ENCODE measurements at regions not wholly inside any gene's neighbourhood (a gene's known extent, or its start where the extent isn't known, plus 50 kb on each side); places are given as distances from the start of the nearest gene placed in this dataset.
A peak's percentile ranks its signal among the peaks of the same experiment; 100 is the strongest.

DNA sequence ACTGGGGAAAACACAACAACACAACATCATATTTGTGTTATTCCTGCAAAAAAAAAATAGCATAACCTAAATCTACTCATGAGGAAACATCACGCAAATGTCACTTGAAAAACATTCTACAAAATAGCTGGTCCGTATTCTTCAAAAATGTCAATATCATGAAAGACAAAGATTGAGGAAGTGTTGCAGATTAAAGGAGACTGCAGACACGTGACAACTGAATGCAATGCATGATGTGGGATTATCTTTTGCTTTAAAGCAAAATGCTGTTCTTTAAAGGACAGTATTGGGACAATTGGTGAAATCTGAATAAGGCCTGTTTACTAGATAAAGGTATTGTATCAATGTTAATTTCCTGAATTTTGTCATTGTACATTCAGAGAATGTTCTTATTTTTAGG, 157.7 kb downstream of the SMIM20 start:
- no peak for DNase-seq (ENCODE audit: low read depth in 2 of 2)

DNA sequence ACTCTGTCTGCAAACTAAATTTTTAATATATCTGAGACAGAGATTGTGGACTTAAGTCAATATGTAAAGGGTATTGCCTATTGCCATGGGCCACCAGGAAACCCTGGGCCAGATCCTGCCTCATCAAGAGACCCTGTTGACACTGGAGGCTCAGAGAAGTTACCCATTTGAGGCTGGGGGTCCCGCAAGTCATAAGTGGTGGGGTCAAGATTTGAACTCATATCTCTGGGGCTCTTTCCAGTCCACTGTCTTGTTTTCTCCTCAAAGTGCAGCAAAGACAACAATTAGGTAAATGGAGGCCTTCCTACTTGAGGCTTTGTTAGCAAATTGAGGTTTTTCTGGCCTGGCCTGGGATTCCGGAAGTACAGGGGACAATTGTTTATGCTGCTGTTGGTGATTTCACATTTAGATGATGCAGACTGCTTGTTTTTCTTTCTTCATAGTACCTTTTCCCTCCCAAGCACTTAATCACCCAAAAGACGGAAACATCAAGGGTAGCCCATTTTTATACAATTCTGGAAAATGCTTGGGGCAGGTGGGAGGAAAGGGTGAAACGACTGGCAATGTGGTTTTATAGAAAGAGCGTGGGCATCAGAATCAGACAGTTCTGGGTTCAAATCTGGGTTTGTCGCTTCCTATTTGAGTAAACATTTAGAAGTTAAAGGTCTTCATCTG, 160.0 kb downstream of the SMIM20 start:
- no peak for DNase-seq (ENCODE audit: low read depth in 2 of 2)

DNA sequence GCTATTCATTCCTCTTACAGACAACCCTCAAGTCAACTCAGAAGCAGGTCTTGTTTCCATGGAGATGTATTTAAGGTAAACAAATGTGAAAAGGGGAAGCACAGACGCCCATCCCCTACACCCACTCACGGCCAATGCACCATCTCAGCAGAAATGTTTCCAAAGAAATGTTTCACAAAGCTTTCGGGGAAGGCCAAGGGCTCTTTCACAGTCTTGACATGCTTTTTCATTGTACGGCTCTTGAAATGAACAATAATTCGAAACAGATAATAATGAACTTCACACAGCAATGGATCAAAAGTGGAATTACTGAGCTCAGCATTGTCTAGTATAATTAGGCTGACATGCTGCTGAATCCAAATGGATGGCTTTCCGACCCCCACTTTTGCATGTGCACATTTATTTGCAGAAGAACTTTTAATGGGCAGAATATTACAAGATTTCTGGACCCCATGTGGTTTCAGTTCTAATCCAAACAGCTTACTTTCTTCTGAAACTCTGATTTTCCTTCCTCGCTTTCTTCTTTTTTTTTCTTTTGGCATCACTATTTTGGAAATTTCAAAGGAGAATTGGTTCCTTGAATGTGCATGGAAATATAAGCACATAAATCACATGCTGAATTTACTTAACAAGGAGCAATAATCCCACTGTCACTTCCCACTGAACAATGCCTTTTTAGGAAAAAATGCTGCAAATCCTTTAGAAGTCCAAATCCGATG, 160.9 kb downstream of the SMIM20 start:
- DNase-seq (ENCODE audit: low read depth in 2 of 2) = peak; percentile 36 to 41

DNA sequence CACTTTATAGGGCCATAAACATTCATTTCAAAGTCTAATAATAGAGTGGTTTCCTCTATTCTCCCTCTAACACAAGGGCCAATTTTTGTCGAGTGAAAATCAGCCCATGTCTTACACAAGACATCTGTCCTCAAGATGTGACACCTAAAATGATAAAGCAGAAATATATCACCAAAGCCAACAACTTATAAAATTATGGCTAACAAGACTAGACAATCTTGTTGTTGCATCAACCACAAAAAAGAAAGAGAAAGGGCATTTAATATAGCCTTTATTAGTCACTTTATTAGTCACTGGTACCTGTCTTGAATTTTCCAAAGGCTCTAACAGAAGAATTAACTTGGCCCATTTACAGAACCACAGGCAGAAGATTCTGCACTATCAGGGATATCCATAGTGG, 161.6 kb downstream of the SMIM20 start:
- DNase-seq (ENCODE audit: low read depth in 2 of 2) = no peak

DNA sequence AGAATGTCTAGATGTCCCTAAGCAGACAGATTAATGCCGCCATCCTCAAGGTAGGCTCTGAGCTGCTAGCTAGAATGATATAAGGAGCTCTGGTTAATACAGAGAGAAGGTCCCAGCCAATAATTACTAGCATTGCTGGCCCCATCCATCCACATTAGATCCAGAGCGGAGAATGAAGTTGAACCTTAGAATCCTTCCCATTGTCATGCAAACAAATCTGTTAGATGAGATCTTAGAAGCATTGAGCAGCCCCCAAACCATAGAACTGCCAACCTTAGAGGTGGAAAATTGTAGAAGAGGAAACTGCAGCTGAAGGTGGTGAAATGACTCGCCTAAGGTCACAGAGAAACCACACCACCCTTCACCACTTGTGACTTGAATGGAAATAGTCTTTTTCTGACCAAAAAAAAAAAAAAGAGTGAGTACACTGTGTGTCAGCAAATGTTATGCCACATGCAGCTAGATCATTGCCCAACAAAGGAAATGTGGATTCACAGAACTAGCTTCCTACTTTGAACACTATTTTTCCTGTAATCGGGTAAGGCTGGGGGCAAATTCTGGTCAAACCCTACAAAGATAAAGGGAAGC, 162.1 kb downstream of the SMIM20 start:
- no peak for DNase-seq (ENCODE audit: low read depth in 2 of 2)

DNA sequence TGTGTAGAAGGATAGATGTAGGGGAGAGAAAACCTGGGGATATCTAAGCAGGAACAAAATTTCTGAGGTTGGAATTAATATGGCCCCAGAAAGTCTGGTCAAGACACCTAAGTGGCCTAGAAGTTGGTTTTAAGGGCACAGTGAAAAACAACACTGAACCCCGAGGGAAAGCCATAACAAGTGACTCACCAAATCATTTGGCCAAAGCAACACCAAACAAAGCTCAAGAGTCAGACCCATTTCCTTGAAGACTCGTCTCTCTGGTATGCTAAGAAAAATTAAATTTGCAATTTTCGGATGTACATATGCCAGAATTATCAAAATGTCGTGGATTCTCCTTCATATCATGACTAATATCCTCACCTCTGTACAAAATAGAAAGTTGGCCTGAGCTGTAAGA, 162.9 kb downstream of the SMIM20 start:
- DNase-seq (ENCODE audit: low read depth in 2 of 2) = no peak

DNA sequence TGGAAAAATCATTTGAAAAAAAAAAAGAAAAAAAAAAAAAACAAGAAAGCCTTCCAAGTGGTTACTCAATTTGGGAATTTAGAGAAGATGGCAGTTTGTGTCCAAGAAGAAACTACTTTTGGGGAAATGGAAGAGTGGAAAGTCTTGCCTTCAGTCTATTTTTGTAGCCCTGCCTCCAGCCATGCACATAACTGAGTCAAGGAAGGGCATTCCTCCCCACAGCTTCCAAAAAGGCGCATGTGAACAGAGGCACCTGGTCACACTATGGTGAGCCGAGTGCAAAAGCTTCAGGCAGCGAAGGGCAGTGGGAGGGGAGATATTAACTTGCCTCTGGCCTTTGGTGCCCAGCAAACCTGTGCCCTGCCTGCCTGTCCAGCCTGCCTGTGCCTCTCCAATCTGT, 163.7 kb downstream of the SMIM20 start:
- no peak for DNase-seq (ENCODE audit: low read depth in 2 of 2)

DNA sequence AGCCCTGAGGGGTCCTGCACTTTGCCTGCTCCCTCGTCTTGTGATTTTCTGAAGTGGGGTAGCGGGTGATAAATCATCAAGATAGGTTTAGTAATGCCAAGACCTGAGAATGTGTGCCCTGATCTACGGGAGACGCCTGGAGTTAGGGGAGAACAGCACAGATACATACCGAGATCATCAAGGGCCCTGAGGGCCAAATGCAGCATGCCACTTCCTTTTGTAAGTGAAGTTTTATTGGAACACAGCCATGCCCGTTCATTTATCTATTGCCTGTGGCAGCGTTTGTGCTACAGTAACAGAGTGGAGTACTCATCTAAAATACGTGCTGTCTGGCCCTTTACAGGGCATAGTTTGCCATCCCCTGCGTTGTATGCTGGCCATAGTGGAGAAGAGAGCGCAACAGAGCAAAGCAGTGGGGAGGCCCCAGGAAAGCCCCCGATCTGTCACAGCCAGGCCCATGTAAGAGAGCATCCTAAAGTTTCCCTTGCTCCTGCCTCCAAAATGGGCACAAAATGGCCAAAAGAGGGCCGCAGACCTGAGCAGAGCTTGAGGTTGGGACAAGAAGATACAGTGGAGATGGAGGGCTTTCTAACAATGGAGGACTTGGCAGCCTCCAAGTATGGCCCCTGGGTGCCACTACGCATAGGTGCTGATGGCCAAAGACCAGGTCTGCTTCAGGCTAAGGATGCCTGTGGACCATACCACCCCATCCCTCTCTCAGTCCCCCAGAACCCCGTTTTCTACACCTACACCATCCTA, 167.0 kb downstream of the SMIM20 start:
- DNase-seq (ENCODE audit: low read depth in 2 of 2) = no peak

DNA sequence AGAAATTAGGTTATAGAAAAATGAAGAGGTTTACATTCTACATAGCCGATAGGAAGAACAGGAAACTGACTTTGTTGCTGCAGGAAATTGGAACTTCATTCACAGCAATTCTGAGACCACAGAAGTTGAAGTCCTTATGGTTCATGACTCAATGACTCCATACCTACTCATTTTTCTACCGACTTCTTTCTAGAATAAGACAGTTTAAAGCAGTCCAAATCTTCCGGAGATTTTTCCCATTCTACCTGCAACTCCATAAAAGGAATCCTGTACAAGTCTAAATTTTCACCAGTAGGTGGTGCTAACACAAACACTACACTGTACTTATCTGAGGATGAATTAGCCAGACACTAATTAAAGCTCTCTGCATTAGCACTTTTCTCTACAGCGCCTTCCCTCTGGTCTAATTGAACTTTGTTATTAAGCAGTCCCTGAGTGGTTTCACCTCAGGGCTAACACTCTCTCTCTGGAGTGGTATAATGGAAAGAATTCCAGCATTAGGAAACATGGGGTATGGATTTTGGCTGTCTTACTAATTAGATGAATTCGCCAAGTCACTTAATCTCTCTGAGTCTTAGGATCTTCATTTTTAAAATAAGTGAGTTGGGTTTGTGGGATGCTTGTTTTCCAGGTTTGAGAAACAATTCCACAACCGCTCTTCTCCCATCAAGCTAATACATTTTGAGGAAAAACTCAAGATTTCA, 167.9 kb downstream of the SMIM20 start:
- DNase-seq (ENCODE audit: low read depth in 2 of 2) = no peak

DNA sequence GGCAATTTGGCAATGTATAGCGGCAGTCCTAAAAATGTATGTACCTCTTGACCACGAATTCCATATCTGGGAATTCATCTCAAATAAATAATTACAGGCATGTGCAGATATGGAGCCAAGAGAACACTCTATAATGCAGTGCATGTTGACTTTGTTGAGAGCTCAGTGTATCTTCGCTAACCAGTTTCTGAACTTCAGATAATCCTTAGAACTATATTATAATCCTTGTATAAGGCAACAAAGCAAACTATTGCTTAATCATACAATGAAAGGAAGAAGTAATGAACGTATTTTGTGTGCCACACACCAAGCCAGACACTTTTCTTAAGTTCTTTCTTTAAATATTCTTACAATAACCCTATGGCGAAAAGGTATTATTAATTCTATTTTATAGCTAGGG, 168.5 kb downstream of the SMIM20 start:
- no peak for DNase-seq (ENCODE audit: low read depth in 2 of 2)

DNA sequence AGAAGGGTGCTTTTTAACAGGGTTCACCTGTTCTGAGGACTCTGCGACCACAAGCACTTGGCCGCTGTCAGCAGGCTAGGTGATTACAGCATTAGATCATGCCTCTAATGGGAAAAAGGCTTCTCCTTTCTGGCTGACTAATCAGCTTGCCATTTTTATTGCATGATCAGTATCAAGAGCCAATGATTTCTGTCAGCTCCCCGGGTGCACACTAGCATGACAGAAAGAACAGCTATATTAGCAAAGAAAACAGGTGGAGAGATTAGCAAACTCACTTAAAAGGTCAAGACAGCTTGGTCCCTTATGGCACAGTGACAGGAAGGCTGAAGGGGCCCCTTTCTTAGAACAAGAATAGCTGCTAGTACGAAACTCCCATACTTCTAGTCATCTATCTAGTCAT, 170.0 kb downstream of the SMIM20 start:
- DNase-seq (ENCODE audit: low read depth in 2 of 2) = no peak

DNA sequence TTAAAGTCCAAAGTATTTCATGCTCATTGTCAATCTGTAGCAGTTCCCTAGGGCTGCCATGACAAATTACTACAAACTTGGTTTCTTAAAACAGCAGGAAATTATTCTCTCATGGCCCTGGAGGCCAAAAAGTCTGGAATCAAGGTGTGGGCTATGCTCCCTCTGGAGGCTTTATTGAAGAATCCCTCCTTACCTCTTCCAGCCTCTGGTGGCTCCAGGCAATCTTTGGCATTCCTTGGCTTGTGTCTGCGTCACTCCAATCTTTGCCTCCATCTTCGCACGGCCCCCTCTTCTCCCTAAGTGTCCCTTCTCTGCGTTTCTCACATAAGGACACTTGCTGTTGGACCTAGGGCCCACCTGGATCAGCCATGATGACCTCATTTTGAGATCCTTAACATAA, 170.4 kb downstream of the SMIM20 start:
- no peak for DNase-seq (ENCODE audit: low read depth in 2 of 2)

DNA sequence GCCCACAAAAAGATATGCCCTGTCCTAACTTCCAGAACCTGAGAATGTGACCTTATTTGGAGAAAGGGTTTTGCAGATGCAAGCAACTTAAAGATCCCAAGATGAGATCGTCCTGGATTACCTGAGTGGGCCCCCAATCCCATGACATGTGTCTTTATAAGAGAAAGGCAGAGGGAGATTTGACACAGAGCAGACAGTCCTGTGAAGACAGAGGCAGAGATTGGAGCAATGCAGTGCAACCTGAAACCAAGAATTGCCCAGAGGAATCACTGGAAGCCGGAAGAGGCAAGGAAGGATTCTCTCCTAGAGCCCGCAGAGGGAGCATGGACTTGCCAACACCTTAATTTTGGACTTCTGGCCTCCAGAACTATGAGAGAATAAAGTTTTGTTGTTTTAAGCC, 171.5 kb downstream of the SMIM20 start:
- no peak for DNase-seq (ENCODE audit: low read depth in 2 of 2)

DNA sequence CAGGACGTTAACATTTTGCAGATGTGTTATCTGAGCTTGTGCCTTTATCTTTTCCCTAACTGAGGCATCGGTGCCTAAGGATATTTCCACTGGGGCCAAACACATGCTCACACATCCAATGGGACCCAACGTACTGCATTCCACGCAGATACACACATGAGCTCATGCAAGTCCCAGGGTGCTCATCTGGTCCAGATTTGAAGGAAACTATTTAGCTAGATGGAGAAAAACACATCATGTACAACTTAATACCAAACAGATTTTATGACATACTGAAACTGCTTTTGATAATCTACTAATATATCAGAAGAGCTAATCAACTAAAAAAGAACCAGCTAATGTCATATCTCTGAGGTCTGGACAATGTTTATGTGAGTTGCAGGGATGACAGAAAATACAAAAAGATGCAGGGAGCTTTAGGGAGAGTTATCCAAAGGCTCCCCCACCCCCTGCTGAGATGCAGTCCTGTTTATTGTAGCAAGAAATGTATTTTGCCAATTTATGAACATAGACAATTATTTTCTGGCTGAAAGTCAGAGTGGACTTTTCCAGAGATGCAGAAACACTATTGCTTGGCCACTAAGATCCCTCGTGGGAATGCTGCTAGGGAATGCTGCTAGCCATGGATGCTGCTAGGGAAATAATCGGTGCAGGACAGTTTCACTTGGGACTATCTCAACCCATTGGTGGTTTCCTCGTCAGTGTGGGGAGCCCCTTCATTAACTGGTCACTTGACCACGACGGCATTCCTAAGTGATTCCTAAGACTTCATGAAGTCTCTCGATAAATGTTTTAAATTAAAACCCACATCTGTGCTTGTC, 172.8 kb downstream of the SMIM20 start:
- no peak for DNase-seq (ENCODE audit: low read depth in 2 of 2)

DNA sequence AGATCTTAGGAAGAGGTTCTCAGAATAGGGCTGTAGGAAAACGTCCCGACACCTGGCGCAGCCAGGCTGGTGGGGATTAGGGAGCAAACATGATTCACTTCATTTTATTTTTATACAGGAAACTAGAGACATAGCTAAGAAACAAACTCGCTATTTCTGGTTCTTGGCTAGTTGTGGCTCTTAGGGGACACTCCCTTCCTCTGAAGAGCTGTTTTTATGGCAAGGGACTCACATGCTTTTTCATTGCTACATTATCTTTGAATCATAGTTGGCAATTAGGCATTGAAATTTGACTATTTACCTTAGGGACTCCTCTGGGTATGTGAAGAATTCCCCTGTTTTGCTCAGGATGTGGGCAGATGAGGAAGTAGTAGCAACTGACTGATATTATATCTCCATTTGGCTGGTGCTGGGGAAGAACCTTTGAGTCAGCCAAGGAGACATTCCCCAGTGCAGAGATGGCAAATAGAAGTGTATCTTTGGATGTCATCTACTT, 174.5 kb downstream of the SMIM20 start:
- no peak for DNase-seq (ENCODE audit: low read depth in 2 of 2)

DNA sequence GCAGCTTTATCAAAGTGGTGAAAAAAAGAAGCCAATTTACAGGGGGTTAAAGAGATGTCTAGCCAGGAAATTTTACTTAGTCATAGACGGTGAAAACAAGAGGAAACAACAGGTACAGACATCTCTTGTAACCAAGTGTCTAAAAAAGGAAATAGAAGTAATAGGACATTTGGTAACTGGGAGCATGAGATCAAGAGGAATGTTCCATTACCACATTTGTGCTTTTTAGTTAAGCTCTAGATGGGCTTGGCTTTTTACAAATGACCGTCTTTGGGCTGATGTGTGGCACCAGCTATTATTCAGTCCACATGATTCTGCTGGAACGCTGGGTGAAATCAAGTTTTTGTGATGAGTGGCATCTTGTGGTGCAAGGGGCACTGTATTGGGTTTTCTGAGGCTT, 179.5 kb downstream of the SMIM20 start:
- no peak for DNase-seq (ENCODE audit: low read depth in 2 of 2)

DNA sequence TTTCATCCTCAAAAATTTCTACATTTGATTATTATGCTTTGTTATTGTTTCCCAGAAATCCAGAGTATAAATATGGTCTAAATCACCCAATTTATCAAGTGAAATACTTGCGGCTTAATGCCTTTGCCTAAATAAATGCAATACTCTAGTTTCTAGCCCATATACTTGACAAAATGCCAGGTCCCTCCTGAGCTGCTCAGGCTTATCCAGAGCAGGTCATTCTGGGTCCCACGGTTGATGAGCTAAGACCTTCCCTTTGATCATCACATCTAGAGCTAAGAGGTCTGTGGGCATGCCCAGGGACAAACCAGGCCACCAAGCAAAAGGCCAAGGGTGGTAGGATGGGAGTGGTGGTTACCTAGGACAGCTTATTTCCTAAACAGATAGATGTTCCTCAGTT, 180.1 kb downstream of the SMIM20 start:
- no peak for DNase-seq (ENCODE audit: low read depth in 2 of 2)

DNA sequence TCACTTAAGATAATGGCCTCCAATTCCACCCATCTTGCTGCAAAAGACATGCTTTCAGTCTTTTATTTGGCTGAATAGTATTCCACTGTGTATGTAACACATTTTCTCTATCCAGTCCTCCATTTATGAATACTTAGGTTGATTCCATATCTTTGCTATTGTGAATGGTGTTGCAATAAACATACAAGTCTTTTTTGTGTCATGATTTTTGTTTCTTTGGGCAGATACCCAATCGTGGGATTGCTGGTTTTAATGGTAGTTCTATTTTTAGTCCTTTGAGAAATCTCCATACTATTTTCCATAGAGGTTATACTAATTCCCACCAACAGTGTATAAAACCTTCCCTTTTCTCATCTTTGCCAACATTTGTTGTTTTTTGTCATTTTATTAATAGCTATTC, 180.9 kb downstream of the SMIM20 start:
- no peak for DNase-seq (ENCODE audit: low read depth in 2 of 2)

DNA sequence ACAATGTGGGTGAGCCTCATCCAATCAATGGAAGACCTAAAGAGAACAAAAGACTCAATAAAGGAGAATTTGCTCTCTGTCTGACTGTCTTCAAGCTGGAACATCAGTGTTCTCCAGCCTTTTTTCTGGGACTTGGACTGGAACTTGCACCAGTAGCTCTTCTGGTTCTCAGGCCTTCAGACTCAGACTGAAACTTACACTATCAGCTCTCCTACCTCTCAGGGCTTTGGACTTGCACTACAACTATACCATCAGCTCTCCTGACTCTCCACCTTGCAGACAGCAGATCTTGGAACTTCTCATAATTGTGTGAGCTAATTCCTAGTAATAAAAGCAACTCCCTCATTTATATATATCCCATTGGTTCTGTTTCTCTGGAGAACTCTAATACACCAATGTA, 185.9 kb downstream of the SMIM20 start:
- no peak for DNase-seq (ENCODE audit: low read depth in 2 of 2)

DNA sequence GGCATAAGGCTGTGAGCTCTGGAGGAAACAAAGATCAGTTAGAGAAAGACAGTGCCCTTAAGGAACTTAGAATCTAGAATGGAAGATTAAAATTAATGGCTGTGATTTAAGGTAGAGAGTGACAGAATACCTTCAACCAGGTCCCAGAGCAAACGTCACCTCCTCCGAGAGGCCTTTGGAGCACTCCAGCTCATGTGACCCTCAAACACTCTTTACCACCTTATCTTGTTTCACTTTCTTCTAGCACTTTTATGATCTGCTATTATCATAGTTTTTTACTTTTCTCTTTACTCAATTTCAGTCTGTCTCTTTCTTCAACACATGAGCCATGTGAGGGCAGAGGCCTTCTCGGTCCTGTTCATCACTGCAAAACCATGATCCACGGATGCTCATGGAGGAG, 187.0 kb downstream of the SMIM20 start:
- no peak for DNase-seq (ENCODE audit: low read depth in 2 of 2)

All from stimulated activated CD4-positive, alpha-beta T cell treated with anti-CD3 and anti-CD28 coated beads, Interleukin-1b, Interleukin-23, amount 100 ng/mL, for 4 hours (primary cell).